Middle frontal gyrus (tissue), 1 donor: ENCODE measurements at regions not wholly inside any gene's neighbourhood (a gene's known extent, or its start where the extent isn't known, plus 50 kb on each side); places are given as distances from the start of the nearest gene placed in this dataset.
"Not testable (repeated sequence)": the region's sequence is repeated elsewhere in the genome, so short reads cannot be mapped to it uniquely, and the experiment has no call there.

ENCODE experiments used
- DNase-seq: peaks from one replicate; pipeline ENCODE4 v3.0.0-alpha.2; 2015; ENCODE audit warnings: low spot score; ENCODE audit errors: extremely low spot score

DNA sequence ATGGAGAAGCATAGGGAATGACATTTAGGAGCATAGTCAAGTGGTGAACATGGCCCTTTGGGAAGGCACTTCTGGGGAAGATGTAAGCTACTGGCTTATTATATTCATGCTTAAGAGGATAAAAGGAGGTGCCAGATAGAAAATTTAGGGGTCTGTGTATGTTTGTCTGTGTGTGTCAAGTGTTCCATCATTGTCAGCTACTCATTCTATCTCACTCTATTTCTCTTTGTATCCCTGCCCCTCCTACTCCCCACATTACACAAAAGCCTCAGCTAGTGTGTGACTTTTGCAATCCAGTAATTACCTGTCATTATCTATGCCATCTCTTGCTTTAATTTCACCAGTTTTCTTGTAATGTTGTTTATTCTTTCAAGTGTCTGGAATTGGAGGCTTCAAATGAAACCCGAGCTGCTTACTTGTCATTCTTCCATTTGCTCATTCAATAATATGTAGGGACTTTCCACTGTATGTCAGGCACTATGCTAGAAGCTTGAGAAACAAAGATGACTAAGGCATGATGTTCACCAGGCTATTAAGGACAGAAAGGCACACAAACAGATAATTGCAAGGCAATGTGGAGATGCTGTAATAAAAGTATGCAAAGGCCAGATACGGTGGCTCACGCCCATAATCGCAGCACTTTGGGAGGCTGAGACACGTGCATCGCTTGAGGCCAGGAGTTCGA, 229.8 kb upstream of the TEX13C start:
- DNase-seq: no peak

DNA sequence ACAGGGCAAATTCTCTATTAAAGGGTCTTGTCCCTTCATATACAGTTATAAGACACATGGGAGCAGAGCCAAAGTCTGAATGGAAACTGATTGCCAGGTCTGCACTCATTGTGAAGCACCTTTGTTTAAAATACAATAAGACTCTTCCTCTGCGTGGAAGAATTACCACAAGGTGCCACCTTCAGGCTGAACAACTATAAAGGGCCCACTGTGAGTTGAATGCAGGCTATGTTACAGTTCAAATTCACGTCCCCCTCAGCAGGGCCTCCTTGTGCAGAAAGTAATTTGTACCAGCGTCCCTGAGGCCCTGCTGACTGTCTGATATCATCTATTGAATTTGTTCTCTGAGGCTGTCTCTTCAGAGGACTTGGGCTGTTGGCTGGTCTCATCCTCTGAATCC, 225.8 kb upstream of the TEX13C start:
- DNase-seq: no peak

DNA sequence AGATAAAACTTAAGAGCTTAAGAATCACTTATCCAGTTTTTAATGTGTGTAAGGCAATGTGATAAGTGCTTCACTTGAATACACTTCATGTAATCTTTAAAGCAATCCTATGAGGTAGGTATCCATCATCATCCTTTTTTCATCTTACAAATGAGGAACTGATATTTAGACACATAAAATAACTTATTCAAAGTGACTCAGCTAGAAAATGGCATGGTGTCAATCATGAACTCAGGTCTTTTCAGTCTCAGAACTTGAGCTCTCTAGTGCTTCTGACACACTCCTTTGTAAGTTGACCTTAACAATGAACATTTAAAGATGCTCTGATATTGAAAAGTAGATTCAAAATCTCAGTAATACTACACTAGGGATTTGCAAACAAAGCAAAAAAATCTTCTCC, 224.8 kb upstream of the TEX13C start:
- DNase-seq: no peak

DNA sequence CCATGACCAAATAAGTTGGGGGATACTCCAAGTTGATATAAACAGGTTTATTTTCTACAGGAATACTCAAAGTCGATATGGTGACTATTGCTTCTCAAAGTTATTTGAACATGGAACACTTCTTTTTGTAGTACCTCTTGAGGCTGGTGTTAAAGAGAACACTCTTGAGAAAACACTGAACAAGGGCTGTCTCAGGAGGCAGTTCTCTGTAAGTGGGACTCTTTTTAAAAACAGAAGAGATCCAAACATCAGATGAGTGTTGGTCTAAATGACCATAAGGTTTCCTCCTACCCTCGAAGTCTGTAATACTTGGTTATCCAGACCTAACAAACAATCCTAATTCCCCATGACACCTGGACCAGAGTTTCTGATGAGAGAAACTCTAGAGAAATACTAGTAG, 223.2 kb upstream of the TEX13C start:
- DNase-seq: no peak

DNA sequence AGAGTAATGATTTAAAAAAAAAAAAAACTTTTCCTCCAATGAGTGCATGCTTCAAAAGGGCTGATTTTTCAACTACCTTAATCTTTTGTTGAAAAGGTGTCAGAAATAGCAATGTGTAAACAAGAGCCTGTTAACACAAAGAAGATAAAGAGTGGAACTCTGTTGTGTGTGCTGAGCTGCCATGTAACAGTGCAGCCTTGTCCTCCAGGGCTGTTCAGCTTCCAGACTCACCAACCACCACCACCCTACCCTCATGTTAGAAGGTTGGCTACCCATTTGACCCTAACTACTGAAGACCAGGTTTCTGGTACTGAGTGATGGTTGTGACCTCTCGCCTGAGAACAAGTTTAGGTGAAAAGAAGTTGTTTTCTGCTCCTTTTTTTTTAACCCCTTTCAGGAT, 222.8 kb upstream of the TEX13C start:
- DNase-seq: no peak

GRCh38 chrX:125101971-125102755, 217.5 kb upstream of the TEX13C start:
- no peak for DNase-seq

DNA sequence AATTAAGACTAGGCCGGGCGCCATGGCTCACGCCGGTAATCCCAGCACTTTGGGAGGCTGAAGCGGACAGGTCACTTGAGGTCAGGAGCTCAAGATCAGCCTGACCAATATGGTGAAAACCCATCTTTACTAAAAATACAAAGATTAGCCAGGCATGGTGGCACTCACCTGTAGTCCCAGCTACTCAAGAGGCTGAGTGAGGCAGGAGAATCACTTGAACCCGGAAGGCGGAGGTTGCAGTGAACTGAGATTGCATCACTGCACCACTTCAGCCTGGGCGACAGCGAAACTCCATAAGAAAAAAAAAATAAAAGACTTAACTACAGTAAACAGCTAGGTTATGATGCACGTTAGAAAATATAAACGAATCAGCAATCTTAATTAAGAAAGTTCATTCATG, 216.0 kb upstream of the TEX13C start:
- no peak for DNase-seq

DNA sequence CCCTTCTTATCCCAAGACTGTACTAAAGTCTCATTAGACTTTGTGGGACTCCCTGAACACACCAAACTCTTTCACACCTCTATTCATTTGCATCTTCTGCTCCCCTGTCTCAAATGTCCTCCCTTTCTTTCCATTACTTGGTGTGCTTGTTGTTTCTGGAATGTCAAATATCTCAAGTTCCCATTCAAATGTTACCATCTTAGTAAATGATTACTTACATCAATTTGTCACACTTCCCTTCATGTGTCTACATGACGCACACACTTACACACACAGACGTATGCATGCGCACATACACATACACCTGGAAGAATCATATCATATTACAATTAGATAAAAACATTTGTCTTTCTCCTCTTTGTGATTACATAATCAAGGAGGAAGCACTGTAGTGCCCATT, 210.8 kb upstream of the TEX13C start:
- DNase-seq: no peak

GRCh38 chrX:125131164-125131563, 188.5 kb upstream of the TEX13C start:
- no peak for DNase-seq

DNA sequence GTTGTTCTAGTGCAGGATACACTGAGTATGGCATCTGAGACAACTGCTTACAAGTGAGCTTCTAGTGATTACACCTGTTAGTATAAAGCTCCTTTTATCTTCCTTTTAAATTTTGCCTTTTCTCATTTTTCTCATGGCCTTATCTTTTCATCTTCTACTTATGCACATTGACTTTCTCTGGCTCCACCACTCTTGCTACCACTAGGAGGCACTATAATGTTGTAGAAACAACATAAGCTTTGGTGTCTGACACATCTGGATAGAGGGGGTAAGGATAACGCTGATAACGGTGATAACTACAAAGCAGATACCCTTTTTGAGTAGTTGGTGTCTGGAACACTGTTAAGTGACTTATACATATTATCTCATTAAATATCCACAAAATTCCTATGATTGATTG, 187.4 kb upstream of the TEX13C start:
- DNase-seq: no peak

DNA sequence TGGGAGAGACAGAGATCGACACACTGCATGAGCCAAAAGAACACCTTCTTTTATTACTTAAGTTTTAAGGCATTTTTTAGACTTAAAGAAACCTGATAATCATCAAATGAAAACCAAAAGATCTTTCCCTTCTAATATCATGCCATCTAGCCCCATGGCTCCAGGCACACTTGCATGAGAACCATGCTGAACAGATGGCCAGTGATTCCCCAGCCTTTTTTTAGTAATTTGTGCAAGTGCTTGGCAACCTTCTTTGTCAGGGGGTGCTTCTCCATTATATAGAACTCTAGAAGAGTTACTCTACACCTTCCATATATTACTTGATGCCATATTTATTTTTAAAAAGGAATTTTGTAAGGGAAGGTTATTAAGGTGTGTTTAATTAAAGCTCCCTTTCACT, 182.2 kb upstream of the TEX13C start:
- DNase-seq: no peak

- no peak for DNase-seq
Measured at GRCh38 chrX:125150231-125150630, 169.4 kb upstream of the TEX13C start.

GRCh38 chrX:125151146-125151545, 168.5 kb upstream of the TEX13C start:
- DNase-seq: no peak

DNA sequence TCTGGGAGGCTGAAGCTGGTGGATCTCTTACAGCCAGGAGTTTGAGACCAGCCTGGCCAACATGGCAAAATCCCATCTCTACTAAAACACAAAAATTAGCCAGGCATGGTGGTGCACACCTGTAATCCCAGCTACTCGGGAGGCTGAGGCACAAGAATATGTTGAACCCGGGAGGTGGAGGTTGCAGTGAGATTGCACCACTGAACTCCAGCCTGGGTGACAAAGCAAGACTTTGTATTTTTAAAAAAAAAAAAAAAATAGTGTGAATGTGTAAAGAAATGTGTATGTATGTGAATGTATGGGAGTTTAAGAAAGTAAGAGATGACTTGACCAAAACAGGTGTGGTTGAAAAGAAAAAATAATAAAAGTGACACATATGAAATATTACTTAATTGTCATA, 167.7 kb upstream of the TEX13C start:
- no peak for DNase-seq

DNA sequence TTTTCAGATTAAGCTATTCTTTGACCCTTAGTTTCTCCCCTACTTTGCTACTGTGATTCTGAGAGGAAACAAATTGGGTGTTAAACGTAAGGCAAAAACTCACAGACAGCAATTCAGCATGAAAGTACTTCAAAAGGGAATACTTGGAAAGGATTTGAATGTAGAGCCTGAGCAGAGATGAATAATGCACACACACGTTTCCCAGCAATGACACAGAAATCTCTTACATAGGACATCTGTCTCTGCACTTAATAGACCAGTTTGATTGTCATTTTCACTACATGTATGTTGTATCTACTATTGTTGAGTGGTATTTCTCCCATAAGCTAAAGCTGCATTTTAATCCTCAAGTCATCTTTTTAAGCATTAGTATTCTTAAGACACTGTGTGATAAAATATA, 166.1 kb upstream of the TEX13C start:
- no peak for DNase-seq

GRCh38 chrX:125154288-125155257, 165.1 kb upstream of the TEX13C start:
- not testable (repeated sequence) for DNase-seq

DNA sequence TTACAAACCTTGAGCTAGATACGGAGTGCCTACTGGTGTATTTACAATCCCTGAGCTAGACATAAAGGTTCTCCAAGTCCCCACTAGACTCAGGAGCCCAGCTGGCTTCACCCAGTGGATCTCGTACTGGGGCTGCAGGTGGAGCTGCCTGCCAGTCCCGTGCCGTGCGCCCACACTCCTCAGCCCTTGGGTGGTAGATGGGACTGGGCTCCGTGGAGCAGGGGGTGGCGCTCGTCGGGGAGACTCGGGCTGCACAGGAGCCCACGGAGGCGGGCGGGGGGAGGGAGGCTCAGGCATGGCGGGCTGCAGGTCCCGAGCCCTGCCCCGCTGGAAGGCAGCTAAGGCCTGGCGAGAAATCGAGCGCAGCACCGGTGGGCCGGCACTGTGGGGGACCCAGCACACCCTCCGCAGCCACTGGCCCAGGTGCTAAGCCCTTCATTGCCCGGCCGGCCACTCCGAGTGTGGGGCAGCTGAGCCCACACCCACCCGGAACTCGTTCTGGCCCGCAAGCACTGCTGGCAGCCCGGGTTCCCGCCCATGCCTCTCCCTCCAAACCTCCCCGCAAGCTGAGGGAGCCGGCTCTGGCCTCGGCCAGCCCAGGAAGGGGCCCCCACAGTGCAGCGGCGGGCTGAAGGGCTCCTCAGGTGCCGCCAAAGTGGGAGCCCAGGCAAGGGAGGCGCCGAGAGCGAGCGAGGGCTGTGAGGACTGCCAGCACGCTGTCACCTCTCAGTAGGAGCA, 164.2 kb upstream of the TEX13C start:
- not testable (repeated sequence) for DNase-seq

DNA sequence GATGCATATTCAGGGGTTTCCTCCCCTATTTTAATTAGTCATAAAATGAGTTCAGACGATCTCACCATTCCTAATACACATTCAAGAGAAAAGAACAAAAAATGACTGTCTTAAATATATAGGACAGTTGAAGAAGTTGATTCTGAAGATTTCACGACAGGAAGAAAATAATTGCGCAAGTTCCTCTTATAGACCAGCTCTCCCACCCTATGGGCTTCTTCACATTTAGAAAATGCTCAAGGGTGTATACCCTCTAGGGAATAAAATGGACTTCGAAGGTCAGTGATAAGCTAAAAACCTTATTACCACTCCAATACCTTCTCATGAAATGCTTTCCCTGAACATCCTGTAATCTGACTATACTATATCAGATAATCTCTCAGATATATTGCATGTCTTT, 149.2 kb upstream of the TEX13C start:
- no peak for DNase-seq

DNA sequence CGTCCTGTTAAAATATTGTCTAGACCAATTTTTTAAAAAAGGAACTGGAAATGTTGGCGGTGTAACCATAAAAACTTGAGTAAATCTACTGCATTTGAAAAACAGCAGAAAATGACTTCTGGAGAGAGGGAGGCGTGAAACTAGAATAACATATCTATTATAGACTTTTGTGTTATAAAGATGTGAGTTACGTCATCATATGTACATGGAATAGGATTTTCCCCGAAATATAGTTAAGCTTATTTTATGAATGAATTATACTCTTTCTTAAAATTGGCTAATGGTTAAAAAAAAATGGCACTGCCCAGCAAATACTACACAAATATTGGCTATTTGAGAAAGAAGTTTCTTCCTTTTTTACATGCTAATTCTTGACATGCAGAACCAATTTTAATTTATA, 147.1 kb upstream of the TEX13C start:
- no peak for DNase-seq

DNA sequence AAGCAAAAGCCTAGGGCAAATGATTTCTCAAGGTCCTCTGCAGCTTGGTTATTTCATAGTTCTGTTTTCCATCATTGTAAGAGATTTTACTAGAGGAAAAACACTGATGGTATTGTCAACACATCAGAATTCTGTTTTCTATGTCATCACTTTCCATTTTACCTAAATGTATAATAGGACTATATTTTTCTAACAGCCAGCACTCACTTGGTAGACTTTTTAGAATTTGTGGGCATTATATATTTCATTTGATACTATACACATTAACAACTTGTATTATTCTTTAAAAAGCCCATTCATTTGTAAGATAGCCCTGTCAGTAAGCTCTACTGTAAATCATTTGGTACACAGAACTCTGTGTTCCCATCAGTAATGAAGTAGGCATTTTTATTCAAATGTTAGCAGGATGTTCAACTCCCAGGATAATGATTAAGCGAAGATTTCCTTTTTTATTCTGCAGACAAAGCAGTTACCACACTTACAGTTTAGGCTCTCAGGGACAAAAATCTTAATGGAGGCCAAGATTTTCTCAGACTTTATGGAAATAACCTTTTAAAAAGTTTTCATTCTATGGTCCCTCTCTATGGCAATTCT, 143.6 kb upstream of the TEX13C start:
- no peak for DNase-seq

- no peak for DNase-seq
Measured at GRCh38 chrX:125193921-125194320, 125.8 kb upstream of the TEX13C start.
